HG02610 (cell line): ENCODE measurements at regions not wholly inside any gene's neighbourhood (a gene's known extent, or its start where the extent isn't known, plus 50 kb on each side); places are given as distances from the start of the nearest gene placed in this dataset.

Experiments used
- ATAC-seq: cut with Tn5 transposase; IDR thresholded peaks from one replicate; pipeline ENCODE4 v1.9.1; 2021; ENCODE audit warnings: mild to moderate bottlenecking, moderate library complexity; ENCODE audit not compliant: unreplicated experiment

DNA sequence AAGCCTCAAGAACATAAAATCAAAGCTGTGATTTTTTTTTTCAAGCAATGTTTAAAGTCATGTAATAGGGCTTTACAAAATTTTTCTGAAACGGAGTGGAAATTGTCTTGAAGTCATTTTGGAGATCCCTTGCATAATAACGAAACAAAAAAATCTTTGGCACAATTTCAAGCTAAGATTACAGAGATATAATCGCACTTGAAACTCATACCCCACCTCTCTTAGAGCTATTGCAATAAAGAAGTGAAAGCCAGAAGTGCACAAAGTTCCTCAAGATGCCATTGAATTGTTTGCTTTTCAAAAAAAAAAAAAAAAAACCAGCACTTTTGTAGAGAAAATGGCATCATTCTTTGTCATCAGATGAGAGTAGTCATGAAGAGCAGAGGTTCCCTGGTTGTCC is 152.3 kb downstream of the PAX3 start:
- no peak for ATAC-seq

DNA sequence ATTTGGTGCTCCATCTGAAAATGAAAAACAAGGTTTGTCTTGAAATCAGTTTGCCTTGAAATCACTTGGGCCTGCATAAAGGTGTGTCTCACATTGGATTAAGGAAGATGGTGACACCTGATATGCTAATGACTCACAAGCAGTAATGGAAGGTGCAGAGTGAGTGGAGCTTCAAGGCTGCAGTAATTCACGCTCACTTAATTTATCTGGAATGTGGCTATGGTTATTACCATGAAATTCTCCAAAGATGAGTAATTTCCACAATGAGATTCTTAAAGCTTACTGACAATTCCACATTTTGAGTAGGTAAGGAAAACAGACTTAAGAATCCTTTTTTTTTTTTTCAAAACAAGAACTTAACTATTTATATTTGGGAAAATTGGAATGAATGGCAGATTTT is 156.8 kb downstream of the PAX3 start:
- no peak for ATAC-seq

DNA sequence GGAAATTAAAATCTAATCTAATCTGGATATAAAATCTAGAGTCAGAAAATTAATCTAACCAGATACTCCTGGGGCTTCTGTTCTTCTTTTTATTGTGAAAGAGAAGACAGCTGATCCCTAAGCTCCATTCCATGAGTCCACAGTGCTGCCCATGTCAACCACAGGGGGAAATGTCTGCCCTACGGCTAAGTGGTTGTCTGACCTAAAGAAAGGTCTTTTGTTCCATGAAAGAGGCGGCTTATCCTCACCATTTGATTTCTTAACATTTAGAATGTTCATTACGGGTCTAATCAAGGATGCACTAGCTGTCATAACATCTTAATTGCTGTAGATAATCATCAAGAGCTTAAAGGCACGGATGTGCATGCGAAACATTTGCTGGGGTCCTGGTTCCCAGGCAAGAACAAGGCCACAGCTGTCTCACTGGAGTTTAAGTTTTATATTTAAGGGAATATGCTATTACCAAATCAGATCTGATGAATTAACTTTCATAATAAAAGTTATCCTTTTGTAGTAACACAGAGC is 162.6 kb downstream of the PAX3 start:
- no peak for ATAC-seq

DNA sequence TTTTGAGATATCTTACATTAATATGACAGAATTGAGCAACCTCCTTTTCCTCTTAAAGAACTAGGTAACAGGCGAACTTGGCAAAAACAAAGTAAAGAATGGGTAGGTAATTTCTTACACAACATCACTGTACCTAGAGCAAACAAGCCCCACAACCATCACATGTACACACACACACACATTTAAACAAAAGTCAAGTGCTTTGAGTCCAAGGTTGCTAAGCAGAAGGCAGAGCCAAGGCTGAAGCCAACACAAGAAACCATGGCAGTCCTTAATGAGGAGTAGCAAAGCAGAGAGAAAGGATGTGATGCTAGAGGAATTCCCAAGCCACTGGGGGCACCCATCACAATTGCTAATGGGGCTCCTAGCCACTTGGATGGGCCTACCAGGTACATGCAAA is 164.1 kb downstream of the PAX3 start:
- ATAC-seq: no peak

DNA sequence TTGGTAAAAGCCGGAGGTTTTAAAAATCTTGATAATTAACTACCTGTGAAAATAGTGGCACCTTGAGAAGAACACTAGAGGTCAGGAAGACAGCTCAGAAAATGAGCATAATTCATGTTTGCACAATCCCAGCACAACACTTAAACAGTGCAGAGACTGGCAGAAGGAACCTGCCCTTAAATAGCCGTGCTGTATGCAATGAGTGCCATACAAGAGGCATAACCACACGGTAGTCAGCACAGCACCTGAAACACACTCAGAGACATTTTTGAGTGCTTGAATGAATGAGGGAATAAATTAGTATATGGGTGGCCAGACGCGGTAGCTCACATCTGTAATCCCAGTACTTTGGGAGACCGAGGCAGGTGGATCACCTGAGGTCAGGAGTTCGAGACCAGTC is 164.9 kb downstream of the PAX3 start:
- no peak for ATAC-seq

DNA sequence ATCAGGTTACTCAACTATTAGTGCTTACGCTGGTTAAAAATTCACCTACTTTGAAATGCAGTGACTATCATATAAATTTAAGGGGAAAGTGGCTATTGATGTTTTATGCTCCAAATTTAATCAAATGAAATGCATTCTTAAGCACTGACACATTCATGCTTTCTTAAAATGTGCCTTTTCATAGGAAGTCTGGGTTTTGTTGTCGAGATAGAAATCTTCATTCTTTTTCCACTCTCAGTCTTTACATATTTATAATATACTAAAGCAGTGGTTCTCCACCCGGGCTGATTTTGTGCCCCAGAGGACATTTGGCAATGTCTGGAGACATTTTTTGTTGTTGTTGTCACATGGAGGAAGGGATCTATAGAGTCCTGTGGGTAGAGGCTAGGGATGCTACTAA is 167.9 kb downstream of the PAX3 start:
- ATAC-seq: no peak

DNA sequence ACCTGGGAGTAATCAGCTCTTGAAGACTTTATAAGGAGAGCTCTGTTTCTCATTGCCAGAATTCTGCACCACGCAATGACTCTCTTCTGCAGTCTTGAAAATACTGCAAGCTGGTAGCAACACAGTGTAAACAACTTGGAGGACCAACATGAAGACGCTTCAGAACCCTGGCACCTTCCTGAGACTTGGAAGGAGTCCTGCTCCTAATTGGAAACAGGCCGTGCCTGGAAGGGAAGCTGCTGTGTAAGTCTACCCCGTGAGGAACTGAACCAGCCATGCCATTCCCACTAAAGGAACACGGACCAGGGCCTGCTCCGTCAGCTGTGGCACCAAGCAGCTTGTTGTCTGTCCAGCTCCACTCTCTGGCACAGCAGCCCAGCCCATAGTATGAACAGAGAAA is 171.1 kb downstream of the PAX3 start:
- no peak for ATAC-seq

DNA sequence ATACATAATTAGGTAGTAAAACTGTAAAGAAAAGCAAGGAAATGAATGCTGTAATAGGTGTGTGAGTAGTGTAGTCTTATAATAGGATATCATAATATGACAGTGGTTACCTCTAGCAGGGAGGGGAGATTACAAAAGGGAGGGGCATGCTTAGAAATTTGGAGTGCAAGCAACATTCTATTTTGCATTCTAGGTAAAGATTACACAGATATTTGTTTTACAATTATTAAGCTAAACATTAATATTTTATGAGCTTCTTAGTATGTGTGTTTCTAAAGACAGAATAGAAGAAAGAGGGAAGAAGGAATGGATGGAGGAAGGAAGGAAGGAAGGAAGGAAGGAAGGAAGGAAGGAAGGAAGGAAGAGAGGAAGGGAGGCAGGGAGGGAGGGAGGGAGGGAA is 177.9 kb downstream of the PAX3 start:
- ATAC-seq: no peak

DNA sequence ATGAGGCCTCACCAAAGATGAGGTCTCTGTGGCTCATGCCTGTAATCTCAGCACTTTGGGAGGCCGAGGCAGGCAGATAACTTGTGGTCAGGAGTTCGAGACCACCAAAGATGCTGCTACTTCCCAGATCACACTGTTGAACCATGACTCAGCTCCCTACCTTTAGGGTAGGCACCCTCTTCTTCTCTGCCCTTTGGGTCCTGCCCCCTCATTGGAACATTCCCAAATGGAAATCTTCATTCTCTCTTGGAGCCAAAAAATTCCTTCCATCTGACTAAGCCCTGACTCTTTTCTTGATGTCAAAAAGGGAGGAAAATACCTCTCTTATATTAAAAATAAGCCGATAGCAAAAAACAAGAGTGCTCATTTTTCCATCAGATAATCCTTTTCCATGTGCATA is 183.5 kb downstream of the PAX3 start:
- no peak for ATAC-seq

DNA sequence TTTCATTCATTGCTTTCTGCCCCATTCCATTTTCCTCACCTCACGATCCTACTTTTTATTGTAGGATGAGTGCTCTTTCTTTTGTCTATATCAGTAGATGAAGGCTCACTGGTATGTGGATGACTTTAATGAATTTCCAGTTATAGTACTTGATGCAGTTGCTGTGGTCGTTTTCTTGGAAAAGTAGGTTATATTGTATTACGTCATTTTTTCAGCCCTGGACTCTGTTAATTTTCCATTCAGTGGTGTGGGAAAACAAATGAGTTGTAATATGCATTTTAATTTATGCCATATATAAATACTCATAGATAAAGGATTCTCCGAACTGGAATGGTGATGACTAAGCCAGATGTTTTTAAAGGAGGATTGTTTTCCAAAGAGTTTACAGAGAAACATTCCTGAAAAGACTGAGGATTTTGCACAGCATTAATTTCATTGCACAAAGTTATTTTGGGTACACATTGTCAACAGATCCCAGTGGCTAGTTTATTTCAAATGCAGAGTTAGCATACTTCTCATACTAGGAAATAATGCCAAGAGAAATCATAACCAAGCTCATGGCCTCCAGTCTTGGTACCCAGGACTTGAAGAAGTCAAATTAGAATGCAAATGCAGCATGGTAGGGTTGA is 189.7 kb downstream of the PAX3 start:
- ATAC-seq: no peak

DNA sequence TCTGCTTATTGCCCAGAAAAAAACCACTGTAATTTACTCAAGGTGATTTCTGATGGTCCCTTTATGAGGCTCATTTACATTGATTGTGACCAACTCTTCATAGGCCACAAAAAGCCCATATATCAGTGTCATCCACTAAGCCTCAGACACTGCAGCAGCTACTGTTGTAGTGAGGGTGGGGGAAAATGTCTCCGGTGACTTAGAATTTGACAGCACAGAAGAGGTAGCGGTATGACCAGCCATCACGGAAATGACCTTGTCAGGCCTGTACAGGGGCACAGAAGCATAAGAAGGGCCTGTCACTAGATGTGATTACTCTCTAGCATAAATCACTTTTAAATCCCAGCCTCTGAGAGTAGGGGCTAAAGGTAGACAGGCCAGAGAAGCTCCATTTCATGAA is 190.3 kb downstream of the PAX3 start:
- ATAC-seq: no peak

DNA sequence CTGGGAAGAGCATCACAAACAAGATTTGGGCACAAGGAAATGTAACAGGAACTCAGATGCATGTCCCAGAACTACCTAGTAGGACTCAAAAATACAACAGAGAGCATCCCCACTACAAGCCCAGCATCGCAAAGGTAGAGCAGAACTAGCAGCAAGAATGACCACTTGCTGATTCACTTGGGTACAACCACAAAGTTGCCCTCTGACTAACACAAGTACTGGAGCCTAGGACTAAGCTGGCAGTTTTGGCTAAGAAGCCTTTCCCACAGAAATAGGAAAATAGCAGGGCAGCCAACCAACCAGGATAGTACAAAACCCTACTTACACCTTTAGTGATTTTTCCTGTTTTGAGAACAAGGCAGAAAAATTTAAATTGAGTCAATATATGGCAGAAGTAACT is 193.8 kb downstream of the PAX3 start:
- no peak for ATAC-seq

DNA sequence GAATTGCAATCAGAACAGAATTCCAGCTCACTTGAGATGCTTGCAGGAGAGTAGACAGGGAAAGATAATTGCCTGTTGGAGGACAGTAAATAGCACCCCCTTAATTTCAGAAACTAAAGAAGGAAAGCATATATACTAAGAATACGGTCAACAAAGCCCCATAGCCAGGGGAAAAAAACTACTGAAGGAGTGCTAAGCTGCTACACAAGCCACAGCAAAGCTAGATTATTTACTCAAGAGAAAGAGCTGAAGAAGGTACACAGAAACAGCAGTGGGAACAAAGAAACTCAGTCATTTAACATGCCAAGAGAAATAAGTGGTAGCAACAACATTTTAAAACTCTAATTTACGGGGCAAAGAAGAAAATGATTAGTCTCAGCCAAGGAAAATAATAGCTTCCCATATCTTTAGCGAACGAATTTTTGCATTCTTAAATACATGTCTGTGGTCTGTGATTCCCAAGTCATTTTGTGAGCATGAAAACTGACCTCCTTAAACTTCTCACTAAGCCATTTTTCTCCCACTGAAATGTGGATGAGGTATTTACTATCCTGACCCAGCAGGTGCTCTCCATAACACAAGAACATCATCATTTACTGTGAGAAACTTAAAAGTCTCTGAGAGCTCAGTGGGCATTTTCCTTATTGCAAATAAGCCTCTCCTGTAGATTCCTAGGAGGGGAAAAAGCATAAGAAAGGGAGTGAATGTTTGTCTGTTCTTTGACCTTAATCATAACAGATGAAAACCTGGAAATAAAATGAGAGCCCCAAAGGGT is 196.0 kb downstream of the PAX3 start:
- no peak for ATAC-seq

DNA sequence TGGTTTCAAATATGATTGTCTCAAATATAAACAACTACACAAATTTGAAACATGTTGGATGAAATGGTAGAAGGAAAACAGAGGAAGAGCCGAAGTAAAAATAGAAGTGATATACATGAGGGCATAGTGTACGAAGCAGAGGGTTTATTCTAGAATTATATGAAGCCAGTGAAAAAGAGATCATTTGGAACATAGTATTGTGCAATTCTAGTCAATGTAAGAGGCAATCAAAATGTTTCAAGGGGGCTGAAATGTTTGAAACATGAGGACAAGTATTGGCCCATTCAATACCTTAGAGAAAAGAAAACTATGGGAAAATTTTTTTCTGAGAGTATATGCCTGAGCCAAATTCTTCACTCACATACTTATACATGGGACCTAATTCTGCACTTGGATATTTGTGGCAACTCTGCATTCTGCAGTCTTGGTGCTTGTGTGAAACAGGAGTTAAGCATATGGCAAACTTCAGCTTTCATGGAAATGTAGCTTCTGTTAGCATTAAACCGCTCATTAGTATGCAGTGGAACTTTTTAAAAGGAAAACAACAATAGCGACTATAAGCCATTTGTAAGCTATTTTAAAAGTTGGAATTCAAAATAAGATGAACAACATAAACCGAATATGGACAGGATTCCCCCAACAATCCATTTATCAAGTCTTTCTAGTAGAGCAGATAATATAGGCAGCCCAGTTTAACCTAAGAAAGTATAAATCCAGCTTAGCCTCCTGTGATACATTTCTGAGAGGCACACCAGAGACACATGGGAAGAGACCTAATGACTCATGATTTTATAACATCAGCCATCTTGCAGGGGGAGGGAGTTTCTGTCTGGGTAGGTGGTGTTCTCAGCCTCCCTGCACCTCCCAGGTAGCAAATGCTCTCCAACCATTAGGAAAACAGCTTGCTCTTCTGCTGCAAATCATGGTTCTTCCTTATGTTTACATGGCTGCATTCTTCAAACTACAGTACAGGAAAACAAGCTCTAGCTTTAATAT is 197.8 kb downstream of the PAX3 start:
- no peak for ATAC-seq

DNA sequence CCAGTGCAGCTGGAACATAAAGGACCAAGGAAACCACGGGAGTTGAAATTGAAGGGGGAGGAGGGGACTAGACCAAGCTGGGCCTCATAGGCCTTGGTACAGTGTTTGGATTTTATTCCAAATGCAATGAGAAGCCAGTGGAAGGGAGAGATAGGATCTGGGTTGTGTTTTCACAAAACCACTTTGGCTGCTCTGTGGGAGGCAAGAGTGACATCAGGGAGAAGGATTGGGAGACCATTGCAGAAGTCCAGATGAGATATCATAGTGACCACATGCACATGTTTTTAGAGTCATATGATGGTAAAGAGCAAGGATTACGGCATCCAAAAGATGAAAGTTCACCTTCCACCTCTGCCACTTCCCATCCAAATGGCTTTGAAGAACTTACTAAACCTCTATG is 210.2 kb downstream of the PAX3 start:
- no peak for ATAC-seq

DNA sequence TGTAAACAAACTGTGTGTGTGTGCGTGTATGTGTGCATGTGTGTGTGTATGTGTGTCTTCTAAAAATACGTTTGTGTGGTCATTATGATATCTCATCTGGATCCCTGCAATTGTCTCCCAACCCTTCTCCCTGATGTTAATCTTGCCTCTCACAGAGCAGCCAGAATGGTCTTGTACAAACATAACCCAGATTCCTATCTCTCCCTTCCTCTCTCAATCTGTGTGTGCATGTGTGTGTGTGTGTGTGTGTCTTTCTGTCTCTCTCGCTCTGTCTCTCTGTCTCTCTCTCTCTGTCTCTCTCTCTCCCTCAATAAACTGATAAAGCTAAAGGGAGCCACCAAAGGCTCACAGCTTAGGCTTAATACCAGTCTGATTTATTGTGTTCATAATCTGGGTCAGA is 210.8 kb downstream of the PAX3 start:
- no peak for ATAC-seq

DNA sequence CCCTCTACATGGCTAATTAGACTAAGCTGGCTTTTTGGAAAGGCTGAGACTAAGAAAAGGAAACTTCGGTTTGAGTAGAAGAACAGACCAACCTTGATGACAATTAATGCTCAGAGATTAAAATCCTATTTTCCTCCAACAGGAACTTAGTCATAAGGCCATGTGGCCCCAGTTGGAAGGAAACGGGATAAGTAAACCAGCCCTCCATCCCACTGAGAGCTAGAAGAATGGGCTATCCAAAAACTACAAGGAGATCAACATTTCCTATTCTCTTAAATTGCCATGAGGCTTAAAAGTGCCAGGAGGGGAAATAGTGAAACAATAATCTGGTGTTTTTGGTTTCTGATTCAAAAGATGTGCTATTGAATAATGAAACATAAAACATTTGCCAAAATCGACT is 216.6 kb downstream of the PAX3 start:
- no peak for ATAC-seq

DNA sequence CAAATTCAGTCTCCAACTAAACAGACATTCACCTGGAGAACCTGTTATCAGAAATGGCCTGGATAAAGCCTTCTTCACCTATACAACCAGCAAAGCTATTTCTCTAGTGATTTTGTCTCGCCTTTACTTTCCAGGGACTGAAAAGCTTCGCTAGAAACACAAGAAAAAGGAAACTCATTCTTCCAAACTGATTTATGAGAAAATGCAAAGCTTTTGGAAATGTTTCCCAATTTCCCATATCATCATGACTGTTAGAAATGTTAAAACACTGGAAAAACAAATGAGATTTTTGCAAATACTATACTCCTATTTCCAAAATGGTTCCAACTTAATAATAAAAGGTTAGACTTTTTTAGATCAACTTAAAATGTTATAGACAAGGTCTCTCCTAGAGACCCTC is 218.7 kb downstream of the PAX3 start:
- no peak for ATAC-seq

DNA sequence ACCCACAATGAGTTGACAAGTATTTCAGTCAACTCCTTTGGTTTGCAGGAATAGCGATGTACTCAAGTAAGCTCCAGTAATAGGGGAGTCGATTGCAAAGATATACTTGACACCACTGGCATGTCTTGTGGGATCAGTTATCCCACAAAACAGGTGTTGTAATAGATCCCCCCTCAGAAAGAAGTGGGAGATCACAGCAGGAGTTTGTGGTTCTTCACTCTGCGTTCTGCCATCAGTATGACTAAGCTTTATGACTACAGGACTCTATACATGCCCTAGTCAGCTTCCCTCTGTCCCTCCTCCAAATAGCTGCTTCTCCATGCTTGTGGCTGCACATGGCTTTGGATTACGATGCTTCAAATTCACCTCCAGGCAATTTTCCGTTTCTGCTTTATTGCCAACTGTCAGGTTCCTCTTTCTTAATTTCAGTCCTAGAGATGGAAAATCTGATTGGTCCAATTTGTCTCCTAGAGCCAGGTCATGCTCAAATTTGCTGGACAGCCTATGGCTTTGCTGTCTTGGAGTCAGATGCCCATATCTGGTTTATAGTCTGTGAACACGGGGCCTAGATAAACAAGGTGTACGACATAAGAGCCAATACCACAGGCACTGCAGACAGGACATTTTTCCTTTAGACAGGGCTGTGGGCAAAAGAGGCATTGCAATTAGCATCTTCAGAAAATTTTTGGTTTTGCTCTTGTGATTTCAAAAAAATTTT is 221.7 kb downstream of the PAX3 start:
- ATAC-seq: no peak

DNA sequence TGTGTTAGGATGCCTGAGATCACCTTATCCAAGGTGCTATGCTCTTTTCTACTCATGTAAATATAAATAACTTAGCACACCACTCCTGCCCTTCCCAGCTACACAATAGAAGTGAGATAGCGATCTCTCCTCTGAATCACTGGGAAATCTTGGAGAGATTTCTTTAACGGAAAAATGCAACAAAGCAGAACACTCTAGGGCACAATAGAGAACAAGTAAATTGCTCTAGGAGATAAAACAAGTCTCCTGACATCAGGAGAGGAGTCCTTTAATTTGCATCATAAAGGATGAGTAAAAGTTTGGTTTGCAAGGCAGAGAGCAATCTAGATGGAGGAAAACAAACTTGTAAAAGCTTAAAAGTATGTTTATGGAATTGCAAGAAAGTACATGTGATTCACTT is 224.1 kb downstream of the PAX3 start:
- no peak for ATAC-seq

DNA sequence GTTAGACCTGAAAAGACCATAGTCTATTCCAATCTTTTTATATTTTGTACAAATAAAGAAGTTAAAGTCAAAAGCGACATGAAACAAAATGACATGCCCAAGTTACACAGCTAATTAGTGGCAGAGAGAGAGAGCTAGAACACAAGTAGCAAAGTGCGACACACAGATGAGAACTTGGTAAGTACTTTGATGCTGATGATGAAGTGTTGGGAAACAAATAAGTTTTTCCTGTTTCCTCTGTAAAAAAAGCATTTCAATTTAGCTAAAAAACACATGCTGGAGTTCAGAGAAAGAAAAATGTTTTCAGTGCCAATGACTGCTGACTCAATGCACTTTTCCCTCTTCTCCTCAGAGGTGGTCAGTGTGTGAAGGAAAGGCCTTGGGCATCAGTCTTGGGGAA is 226.9 kb downstream of the PAX3 start:
- no peak for ATAC-seq
